ENCODE measurements at regions not wholly inside any gene's neighbourhood (a gene's known extent, or its start where the extent isn't known, plus 50 kb on each side); places are given as distances from the start of the nearest gene placed in this dataset.

DNA sequence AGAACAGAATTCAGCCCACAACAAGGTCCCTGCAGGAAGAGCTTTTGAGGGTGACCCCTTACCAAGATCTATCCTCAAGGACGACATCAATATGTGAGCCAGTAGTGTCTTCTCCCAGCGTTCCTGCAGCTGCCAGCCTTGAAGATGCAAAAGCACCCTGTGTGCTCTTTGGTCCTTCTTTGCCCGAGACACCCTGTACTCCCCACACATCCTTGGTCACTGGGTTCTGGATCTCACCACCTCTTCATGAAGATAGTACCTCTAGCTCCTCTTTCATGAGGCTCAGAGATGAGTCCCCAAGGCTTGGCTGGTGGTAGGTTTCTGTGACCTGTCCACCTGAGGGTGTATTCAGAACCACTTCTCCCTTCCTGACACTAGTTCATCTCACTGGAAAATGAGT lies 259.6 kb upstream of the FOXQ1 start:
- DNase-seq (ENCODE audit: low spot score) = peak; percentile 4
- no peak overlapping the region for H3K27ac ChIP-seq
- TF ChIP-seq, protein P1, sequence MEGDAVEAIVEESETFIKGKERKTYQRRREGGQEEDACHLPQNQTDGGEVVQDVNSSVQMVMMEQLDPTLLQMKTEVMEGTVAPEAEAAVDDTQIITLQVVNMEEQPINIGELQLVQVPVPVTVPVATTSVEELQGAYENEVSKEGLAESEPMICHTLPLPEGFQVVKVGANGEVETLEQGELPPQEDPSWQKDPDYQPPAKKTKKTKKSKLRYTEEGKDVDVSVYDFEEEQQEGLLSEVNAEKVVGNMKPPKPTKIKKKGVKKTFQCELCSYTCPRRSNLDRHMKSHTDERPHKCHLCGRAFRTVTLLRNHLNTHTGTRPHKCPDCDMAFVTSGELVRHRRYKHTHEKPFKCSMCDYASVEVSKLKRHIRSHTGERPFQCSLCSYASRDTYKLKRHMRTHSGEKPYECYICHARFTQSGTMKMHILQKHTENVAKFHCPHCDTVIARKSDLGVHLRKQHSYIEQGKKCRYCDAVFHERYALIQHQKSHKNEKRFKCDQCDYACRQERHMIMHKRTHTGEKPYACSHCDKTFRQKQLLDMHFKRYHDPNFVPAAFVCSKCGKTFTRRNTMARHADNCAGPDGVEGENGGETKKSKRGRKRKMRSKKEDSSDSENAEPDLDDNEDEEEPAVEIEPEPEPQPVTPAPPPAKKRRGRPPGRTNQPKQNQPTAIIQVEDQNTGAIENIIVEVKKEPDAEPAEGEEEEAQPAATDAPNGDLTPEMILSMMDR (IDR thresholded peaks at IDR 0.05) = no peak
- no peak overlapping the region for H3K4me3 ChIP-seq

DNA sequence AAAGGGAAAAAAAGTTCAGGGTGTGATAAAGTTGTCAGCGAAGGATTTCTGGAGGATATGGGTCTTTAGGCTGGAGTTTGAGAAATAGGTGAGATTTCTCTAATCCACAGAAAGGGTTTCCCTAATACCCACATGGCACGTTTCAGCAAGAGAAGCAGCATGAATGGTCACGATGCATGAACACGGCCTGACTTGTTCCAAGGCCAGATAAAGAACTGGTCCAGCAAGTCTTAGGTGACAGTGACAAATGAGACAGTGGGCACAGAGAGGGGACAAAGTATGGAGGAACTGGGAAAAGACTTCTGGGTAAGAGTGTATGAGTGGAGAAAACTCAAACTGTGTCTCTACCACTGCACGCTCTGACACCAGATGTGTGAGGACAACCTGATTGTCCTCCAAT lies 262.0 kb upstream of the FOXQ1 start:
- Histone ChIP-seq H3K4me3 (no peak overlapping the region), H3K27ac (no peak overlapping the region)
- DNase-seq (ENCODE audit: low spot score) = peak; percentile 16
- TF ChIP-seq, protein P1 (IDR thresholded peaks at IDR 0.05) = no peak

DNA sequence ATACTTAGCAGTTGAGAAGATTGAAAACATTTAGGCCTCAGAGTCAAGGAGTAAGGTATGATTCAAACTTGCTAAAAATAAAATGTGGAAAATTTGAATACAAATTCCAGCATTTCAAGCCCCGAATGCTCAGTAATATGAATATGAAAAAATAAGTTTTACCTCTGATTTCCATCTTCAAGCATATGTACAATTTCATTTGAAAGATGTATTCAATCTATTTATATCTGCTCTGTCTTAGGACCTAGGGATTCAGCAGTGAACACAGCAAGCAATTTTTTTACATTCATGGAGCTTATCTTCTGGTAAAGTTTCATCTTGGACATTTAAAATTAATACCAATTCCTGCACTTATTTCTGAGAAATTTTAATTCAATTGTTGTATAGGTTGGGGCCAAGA lies 262.7 kb upstream of the FOXQ1 start:
- no peak overlapping the region for H3K27ac ChIP-seq
- DNase-seq (ENCODE audit: low spot score) = no peak
- TF ChIP-seq, protein P1 (IDR thresholded peaks at IDR 0.05) = no peak
- no peak overlapping the region for H3K4me3 ChIP-seq

DNA sequence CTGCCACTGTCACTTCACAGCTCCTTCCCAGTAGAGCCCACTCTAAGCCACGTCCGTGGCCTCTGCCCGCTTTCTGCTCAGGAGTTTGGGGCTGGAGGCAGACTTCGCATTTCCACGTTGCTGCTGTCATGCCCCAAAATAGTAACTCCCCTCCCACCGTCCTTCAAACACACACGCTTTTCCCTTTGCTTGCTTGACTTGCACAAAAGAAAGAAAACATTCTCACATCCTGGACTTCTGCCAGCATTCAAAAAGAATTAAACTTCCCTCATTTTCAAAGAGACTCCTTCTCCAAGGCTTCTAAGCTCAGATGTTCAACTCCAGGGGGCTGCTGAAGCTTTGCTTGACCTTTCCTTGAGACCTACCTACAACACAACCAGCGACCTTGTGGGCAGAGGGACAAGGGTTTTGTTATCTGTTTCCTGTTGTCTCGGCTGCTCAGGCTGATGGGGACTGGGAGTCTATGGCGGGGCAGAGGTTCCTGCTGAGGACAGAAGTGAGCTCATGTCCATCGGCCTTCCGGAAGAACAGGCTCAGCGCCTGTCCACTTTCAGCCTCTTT lies 263.8 kb upstream of the FOXQ1 start:
- peak; percentile 50 for DNase-seq (ENCODE audit: low spot score)
- Histone ChIP-seq H3K27ac (no peak overlapping the region), H3K4me3 (no peak overlapping the region)
- TF ChIP-seq, protein P1 (IDR thresholded peaks at IDR 0.05) = no peak

DNA sequence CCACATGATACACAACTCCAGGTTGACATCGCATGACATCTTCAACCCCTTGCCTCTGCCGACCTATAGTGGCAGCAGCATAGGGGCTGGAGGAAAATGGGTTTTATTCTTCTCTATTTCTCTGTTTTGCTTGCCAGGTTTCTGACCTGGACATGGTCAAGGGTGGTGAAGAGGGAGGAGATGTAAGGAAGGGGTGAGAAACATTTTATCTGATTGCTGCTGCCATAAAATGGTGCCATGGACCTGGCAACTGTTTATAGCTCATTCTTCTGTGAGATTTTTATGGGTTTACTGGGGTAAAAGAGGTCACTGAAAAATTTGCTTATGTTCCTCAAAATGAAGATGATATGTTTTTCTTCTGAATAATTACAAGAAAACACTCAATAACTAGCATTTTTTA lies 266.7 kb upstream of the FOXQ1 start:
- H3K4me3 ChIP-seq = no peak overlapping the region
- no peak for DNase-seq (ENCODE audit: low spot score)
- H3K27ac ChIP-seq = no peak overlapping the region
- TF ChIP-seq, protein P1 (IDR thresholded peaks at IDR 0.05) = no peak

DNA sequence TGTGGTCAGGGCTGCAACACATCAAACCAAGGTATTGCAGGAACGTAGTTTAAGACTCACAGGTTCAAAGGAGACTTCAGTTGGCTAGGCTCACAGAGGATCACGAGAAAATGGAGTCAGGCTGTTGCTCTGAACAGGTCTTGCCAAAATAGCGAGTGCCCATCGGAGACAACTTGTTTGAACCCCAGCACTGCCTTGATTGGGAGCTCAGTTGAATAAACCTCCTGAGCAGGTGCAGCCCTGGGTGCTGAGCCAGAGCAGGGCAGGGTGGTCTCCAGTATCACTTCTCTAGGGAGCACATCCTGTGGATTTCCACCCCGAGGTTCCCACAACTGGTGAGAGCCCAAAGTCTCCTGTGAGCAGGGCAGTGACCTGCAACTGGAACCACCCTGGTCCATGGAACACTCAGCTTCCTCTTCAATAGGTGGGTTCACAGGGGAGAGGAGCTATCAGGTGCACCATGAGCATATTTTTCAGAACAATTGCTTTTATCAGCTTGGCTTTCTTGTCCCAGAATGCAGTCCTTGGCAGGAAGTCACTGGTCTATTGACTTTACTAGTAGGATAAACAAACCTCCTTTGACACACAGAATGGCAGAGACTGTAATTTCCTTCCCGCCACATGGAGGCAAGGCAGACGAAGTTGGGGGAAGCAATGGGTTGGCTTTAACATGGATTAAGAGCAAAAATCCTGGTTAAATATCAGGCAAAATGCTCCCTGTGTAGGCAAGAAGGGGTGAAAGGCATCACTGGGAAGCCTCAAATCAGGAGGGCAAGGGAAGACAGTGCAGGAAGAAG lies 267.7 kb upstream of the FOXQ1 start:
- H3K27ac ChIP-seq = no peak overlapping the region
- no peak overlapping the region for H3K4me3 ChIP-seq
- TF ChIP-seq, protein P1 (IDR thresholded peaks at IDR 0.05) = no peak
- DNase-seq (ENCODE audit: low spot score) = peak; percentile 56

DNA sequence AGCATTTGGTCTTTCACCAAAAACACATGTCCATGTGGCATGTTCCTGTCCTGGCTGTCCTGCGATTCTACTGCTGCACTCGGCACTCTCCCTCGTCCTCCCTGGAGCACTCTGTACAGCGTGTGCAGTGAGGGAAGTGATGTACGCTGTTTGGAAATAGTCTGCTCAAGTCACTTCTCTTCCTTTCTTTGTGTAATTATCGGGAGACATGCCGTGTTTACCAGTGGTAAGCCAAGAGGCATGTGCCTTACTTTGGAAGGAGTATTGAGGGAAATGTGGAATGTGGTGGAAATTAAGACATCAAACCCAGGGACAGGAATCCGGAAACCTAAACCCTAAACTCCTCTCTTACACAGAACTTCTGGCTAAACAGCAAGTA lies 268.5 kb upstream of the FOXQ1 start:
- DNase-seq (ENCODE audit: low spot score) = no peak
- Histone ChIP-seq H3K27ac (no peak overlapping the region), H3K4me3 (no peak overlapping the region)
- TF ChIP-seq, protein P1 (IDR thresholded peaks at IDR 0.05) = no peak
